Activated T-cell treated with anti-CD3 and anti-CD28 coated beads for 4 hours (primary cell): ENCODE measurements at regions not wholly inside any gene's neighbourhood (a gene's known extent, or its start where the extent isn't known, plus 50 kb on each side); places are given as distances from the start of the nearest gene placed in this dataset.
A peak's percentile ranks its signal among the peaks of the same experiment; 100 is the strongest.

Experiments used
- DNase-seq: peaks from one replicate; pipeline ENCODE4 v3.0.0-alpha.2; 2020

DNA sequence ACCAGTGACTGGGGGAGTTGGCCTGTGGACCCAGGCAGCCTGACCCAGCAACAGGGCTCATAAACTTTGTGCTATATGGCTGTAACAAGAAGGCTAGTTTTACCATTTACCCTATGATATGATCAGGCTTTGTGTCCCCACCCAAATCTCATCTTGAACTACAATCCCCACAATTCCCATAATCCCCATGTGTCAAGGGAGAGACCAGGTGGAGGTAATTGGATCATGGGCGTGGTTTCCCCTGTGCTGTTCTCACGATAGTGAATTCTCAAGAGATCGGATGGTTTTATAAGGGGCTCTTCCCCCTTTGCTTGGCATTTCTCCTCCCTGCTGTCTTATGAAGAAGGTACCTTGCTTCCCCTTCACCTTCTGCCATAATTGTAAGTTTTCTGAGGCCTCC, 111.2 kb upstream of the NLRP1 start:
- no peak for DNase-seq

DNA sequence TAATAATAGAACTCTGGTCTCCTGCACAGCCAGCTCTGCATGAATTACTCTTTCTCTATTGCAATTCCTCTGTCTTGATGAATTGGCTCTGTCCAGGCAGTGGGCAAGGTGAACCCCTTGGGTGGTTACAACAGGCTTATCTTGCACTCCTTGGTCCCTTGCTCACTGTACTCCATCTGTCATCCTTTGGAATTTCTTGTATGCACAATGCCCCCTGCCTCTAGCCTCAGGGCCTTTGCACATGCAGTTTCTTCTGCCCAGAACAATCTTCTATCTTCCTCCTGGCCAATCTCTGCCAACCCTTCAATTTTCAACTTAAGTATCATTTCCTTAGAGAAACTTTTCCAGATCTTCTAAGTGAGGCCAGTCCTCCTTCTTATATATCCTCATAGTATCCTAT, 114.7 kb upstream of the NLRP1 start:
- no peak for DNase-seq

DNA sequence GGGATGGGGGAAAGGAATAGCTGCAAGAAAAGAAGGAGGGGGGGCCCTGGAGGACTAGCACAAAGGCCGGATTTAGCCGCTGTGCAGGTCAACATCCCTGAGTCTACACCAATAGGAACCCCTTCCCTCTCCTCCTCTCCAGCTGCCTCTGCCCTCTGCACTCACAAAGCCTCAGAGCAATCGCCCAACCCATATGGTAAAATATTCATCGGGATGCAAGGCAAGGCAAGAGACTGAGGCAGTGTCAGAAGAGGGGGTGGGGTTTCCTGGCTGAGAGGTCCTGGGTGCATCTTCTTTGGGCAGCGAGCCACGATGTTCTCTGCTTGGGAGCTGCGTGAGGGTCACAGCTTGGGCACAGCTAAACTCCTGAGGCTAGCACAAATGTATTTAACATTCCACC, 115.5 kb upstream of the NLRP1 start:
- DNase-seq: no peak

DNA sequence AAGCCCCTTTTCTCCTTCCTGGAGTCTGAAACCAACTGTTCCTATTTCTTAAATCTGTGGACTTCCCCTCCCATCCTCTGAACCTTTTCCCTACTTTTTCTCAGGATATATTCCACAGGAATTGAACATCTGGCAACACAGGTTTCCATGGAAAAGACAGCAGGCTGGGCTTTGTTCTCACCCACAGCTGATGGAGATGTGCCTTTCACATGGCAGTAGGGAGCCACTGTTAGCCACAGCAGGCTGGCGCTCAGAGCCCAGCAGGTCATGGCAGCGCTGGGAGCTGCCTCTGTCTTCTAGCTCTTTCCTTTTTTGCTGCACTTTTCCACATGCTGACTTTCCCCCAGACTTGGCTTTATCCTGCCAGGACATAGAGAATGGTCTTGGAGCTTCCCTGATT, 116.4 kb upstream of the NLRP1 start:
- DNase-seq: no peak

DNA sequence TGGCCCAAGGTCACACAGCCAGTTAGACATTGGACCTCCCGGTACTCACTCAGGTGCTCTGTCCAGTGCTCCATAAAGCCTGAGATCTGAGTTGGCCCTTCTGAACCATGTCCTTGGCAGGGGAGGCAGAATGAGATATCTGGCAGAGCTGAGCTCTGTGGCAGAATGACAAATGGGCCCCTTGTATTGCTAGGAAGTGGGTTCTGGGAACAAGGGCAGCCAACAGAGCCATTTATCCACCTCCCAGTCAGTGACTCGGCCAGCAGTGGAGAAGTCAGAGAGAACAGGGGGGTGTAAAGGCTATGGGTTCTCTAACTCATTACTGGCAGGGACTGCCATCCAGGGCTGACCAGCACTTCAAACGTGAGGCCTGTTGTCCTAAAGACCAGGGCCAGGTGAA, 117.1 kb upstream of the NLRP1 start:
- DNase-seq: no peak

DNA sequence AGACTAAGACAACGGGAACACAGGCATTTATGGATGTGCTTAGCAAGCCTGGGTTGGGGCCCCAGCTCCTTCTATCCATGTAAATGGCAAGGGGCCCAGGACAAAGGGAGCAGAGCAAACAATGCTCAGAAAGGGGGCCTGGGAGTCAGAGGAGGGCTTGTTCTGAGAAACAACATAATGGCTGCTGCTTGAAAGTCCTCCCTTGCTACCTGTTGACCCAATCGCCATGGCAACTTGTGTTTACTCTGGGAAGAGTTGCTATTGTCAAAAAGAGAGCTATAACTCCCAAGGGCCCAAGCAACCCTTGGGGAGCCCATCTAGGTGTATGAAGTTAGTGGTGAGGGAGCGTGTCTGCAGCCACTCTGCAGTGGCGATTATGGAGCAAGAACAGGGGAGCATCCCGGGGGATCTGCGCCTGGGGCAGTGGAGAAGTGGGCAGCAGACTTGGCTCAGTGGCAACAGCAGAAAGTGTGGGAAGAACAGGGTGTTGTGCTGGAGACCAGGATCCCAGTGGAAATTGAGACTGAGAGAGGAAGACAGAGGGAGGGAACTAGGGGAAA, 118.7 kb upstream of the NLRP1 start:
- no peak for DNase-seq

DNA sequence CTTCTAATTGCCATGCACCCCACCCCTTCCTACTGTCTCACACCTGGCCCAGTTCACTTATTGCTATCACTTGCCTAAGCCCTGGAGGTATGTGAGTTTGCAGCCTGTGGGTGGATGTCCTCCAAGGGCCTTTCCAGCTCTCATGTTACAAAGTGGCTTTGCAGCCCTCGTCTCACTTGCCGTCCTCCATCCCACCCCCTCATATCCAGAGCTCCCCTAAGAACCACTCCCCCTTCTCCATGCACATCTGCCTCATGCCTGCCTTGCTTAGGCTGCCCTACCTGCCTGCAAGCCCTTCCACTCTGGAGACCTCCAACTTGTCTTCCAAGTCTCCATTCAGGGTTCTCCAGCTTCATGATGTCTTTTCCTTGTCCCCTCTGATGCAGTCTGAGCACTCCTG, 119.4 kb upstream of the NLRP1 start:
- no peak for DNase-seq

DNA sequence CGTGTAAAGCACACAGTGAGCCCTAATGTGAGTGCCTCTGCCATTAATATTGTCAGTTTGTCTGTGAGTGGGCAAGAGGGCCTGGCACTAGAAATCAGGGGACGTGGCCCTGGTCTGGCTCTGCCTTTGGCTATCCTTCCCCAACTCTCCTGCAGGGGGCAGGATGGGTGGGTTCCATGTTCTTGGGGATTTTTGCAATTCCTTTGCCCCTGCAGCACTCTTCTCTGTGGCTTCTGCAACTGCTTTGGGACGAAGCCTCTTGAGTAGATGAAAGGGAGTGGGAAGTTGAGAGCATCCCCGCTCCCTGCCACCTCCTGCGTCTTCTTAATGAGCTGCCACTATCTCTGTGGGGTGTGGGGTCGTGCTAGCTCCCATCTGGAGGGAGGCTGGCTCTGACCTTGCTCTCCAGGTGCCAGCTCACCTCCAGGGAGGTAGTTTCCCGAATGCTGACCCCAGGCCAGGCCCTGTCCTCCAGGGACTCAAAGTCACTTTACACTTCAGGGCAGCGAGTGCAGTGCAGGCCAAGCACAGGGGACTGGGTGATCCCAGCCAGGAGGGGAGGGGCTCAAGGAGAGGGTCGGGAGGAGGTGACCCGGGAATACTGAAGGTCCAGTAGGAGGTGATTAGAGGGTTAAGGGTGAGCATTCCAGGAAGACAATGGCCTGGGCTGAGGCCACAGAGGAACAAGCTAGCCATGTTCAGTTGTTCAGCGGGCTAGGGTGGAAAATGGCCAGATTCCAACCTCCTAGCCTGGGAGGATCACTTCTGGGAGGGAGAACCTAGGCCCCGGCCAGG, 121.0 kb upstream of the NLRP1 start:
- no peak for DNase-seq

DNA sequence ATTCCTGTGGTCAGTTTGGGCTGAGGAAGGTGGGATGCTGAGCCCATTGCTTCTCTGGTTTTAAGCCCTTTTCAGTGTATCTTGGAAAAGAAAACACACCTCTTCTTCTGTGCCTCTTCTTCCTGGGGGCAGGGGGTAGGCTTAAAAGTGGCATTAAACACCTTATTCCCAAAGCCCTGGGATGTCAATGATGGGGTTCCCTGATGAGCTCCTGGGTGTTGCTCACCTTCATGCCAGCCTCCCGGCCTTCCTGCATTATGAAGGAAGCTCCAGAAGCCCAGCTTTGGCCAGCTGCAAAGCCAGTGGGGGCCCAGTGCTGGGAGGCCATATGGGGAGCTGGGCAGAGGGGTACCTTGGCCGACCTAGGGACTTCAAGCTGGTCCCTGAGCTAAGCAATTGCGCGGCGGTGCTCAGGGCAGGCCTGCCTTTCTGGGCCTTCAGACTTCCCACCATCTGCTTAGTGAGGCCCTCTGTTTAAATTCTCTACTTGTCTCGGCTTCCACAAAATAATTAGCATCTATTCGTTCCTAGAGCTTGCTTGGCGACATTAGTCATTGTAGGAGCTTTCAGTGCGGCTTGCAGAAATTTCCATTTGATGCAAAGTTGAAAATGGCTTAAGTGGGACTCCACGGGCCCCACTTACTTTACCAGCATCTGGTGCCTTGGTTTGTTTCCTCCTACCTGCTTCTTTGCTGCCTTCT, 121.7 kb upstream of the NLRP1 start:
- DNase-seq: no peak

DNA sequence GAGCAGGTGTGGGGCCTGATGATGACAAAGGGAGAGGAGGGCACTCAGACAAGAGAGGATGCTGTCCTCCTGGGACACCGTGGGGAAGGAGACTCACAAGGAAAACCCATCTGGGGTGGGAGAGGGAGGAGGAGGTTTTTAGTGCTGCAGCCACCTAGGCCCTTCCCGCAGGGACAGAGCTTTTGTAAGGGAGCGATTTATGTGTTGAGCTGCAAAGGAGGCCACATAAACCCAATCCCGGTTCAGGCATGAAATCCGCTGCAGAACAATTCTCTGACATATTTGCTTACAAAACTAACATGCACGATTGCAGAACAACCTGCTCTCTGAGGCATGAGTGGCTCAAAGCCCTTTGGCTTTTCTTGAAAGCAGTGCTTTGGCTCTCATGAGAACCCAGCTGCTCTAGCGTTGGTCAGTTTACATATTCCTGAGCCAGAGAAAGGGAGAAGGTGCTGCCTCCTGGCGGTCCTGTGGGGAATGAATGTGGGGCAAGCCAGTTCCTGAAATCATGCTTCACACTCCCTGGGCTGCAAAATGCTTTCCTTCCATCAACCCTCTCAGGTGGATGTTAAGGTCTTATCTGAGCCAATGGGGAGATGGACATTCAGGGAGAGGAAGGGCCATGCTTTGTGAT, 122.4 kb upstream of the NLRP1 start:
- DNase-seq: peak; percentile 43

DNA sequence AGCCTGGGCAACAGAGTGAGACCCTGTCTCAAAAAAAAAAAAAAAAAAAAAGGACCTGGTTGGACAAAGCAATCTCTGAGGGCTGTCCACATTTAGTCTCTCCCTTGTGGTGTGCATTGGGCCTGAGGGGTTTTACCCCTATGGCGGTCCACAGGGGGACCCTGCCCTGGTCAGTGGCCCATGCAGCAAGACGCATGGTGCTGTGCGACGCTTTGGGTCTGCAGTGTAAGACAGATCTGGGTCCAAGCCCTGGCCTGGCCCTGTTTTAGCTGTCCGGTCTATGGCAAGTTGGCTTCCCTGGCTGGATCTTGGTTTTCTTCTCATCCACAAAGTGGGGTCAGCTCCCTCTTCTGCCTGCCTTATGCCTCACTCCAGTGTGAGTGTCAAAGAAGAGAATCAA, 123.2 kb upstream of the NLRP1 start:
- DNase-seq: no peak

DNA sequence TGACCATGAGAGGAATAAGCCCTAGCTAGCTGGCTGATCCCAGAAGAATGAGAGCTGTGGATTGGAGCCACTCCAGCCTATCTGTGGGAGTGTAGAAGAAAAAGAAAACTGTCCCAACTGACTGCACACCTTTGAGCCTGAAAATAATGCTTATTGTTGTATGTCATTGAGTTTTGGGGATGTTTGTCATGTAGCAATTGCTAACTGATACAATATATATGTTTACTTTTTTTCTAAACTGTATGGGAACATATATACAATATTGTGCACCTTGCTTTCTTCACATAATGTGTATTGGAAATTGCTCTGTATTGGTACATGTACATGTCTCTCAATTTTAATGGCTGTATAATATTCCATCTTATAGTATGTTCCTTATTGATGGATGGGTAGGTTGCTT, 124.0 kb upstream of the NLRP1 start:
- DNase-seq: no peak

DNA sequence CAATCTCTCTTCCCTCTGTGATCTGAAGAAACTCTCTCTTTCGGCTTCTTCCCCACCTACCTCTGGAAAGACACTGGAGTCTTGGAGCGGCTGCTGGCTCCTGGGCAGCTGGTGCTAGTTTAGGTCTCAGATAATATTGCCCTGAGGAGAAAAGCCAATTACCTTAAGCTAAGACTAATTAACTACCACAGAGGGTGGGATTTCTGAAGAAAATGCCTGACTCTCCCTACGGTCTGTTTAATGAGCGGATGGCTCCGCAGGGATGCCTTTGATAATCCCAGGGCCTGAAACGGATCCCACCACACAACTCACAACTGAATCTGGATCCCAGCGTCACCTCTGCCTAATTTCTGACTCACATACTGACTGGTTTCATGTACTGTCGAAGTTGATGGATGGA, 127.0 kb upstream of the NLRP1 start:
- DNase-seq: no peak

DNA sequence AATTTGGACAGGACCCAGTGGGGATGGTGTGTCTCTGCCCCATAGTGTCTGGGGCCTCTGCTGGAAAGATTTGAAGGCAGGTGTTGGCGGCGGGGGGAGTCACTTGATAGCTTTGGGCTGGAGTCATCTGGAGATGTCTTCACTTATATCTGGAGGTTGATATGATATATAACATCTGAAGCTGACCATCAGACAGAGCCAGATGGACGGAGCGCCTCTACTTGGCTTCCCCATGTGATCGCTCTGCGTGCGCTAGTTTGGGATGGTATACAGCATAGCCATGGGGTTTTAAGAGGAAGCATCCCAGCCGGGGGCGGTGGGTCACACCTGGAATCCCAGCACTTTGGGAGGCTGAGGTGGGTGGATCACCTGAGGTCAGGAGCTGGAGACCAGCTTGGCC, 130.7 kb upstream of the NLRP1 start:
- no peak for DNase-seq

DNA sequence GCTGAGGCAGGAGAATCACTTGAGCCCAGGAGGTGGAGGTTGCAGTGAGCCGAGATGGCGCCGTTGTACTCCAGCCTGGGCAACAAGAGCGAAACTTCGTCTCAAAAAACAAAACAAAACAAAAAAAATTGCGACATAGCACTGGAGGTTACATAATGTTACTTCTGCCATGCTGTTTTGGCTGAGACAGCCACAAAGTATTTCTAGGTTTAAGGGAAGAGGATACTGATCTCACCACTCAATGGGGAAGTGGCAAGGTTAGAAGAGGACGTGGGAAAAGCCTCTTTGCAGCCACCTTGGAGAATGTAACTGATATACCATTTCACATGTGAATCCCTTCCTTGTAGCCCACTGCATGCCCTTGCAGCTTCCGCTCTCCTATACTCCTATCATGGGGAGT, 131.2 kb upstream of the NLRP1 start:
- no peak for DNase-seq

DNA sequence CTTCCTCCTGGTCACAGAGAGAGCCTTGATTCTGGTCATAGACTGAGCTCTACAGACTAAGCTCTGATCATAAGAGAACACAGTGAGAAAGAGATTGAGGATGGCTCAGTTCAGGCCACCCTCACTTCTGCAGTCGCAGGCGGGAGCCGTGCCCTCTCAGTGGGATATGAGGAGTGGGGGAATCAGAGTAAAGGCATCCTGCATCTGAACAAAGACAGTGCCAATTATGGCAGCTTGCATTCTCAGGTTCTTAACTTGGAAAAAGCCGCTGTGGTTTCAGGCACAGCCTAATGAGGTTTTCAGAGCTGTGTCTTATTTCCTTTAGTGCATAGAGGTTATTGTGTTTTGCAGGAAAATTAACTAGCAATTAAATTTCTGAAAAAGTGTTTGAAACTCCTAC, 134.4 kb upstream of the NLRP1 start:
- no peak for DNase-seq

DNA sequence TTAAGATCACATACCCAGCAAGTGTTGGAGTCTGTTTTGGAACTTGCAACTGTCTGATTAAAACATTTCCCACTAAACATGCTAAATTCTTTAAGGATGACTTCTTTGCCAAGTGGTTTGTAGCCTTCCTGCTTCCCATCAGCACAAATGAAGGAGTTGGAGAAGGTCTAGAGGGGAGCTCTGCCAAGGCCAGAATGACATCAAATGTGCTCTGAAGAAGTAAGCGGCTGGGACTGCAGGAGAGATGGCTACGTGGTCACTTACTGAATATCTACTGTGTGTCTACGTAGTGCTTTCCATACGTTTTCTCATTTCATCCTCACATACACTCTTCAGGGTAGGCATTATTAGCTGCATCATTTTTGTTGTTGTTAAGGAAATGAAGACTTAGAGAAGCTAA, 135.7 kb upstream of the NLRP1 start:
- no peak for DNase-seq

DNA sequence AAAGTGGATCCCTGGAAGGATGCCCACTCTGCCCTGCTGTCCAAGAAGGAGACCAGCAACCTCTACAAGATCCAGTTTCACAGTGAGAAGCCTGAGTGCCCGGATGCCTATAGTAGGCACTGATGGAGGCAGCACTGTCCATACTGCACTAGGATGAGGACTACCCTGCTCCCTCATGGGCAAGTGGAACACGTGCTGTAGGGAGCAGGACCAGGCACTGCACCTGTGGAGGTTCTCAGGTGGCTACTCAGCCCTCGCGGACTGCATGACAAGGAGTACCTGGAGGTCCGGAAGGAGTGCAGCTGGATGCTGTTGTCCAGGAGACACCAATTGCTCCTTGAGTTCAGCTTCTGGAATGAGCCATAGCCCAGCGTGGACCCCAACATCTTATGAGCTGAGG, 146.1 kb upstream of the NLRP1 start:
- no peak for DNase-seq

DNA sequence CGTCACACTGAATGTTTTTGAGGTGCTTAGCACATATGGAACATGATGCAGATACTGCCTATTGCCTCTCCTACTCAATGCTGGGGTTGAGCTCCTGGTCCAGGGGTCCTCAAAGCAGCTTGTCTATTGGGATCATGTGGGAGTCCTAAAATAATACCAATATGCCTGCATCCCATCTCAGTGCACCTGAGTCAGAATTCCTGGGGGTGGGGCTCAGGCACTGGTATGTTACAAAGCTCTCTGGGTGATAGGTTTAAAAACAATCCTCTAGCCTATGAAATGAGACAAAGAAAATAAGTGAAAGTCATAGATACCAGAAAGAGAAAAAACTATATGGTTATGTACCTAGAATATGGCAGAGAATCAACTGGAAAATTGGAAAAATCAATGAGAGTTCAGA, 156.6 kb upstream of the NLRP1 start:
- DNase-seq: no peak

DNA sequence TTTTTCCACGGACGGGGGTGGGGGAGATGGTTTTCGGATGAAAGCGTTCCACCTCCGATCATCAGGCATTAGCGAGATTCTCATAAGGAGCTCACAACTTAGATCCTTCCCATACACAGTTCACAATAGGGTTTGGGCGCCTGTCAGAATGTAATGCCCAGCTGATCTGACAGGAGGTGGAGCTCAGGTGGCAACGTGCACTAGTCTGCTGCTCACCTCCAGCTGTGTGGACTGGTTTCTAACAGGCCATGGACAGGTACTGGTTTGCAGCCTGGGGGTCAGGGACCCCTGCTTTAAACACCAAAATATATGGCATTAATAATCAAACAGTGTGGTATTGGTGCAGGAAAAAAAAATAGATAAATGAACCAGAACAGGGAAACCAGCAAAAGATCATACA, 157.5 kb upstream of the NLRP1 start:
- DNase-seq: no peak

DNA sequence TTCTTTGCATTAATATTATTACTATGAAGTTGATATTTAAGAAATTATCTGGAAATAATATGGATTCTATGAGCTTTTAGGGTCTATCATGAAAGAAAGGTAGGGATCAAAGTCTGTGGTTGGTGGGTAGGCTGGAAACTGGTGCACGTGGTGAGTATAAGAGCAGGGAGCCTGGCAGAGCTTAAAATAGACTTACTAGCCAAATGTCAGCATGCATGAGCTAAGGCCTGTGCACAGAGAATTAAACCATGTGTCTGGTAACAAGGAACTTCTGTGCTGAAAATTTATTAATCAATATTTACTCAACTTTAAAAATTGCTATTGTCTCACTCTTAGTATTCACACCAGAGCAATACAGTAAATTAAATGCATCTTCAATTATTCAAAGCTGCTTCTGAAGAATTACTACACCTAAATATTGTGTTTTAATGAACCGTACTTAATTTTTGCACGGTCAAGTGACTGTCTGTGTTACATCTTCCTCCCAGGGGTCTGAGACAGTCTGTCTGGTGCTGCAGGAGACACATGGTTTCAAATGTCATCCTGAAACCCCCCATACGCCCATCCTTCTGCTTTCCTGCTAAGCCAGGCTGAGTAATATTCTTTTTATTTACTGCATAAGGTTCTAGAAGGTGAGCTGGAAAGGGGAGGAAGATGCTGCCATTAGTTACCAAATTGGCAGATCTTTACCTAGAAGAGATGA, 161.0 kb upstream of the NLRP1 start:
- DNase-seq: no peak

DNA sequence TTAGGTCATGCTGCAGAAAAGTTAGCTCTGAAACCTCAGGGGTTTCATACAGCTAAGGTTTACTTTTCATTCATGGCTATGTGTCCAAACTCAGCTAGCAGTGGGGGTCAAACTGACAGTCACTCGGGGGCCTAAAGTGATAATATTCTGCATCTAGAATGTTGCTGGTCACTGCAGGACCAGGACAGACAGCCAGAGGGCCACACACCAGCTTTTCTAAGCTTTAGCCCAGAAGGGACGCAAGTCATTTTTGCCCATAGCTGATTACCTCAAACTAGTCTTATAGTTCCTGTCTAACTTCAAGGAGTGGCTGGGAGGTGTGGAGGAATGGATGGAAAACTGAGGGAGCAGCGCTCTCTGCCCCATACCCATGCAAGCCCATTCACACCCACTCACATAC, 163.0 kb upstream of the NLRP1 start:
- DNase-seq: no peak

DNA sequence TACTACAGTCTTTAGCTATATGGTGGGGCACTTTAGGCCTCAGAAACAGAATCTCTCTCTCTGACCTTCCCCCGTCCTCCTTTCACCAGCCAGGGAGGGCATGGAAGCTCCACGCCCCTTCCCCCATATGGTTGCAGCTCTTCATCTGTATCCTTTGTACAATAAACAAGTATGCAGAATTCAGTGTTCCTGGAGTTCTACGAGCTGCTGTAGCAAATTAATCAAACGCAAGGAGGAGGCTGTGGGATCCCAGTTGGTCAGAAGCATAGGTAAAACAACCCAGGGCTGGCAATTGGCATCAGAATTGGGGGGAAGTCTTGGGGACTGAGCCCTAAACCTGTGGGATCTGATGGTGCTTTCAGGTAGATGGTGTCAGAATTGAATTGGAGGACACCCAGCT, 163.7 kb upstream of the NLRP1 start:
- DNase-seq: no peak
